Sigmoid colon (tissue), 6 donors: ENCODE measurements at regions not wholly inside any gene's neighbourhood (a gene's known extent, or its start where the extent isn't known, plus 50 kb on each side); places are given as distances from the start of the nearest gene placed in this dataset.

ENCODE experiments used
- DNase-seq: peaks from one replicate; pipeline ENCODE4 v3.0.0-alpha.2; 2019
- H3K27ac ChIP-seq, 4 donors: fragments of 200-600 bp; sonication (generic); one replicate each; pipeline ENCODE4 v1.5.1; 2016 to 2019; ENCODE audit warnings: mild to moderate bottlenecking in 1 of 4
- H3K27me3 ChIP-seq, 3 donors: fragments of 200-600 bp; sonication (generic); one replicate each; pipeline ENCODE4 v1.5.1; 2019; ENCODE audit warnings: mild to moderate bottlenecking in 1 of 3
- H3K36me3 ChIP-seq, 4 donors: fragments of 200-600 bp; sonication (generic); one replicate each; pipeline ENCODE4 v1.5.1; 2016 to 2019
- H3K4me1 ChIP-seq, 4 donors: fragments of 200-600 bp; sonication (generic); one replicate each; pipeline ENCODE4 v1.5.1; 2017 to 2019
- H3K4me3 ChIP-seq, 4 donors: fragments of 200-600 bp; sonication (generic); one replicate each; pipeline ENCODE4 v1.5.1; 2017 to 2019; ENCODE audit warnings: mild to moderate bottlenecking in 2 of 4, moderate library complexity in 1 of 4
- H3K9me3 ChIP-seq, 4 donors: fragments of 200-600 bp in 3 of 4; sonication (generic) in 3 of 4; one replicate each; pipeline versions ENCODE4 v1.5.1 to v1.6.1; 2013 to 2019
- CTCF ChIP-seq, 4 experiments: fragments of 450-650 bp in 3 of 4; fragments of 200-600 bp in 1 of 4; IDR thresholded peaks; one replicate each; pipeline ENCODE4 v1.5.1; 2016 to 2019; ENCODE audit warnings: antibody characterized with exemption in 4 of 4, mild to moderate bottlenecking in 3 of 4, moderate library complexity in 2 of 4
- EP300 ChIP-seq, 4 donors: sonication (generic); formaldehyde crosslinking; IDR thresholded peaks; one replicate each; pipeline ENCODE4 v1.6.1; 2017; ENCODE audit warnings: antibody characterized with exemption in 4 of 4
- POLR2A ChIP-seq, 2 donors: fragments of 450-650 bp; IDR thresholded peaks; one replicate each; pipeline ENCODE4 v1.6.1; 2016; ENCODE audit warnings: antibody characterized with exemption in 2 of 2, mild to moderate bottlenecking in 2 of 2, moderate library complexity in 2 of 2
- POLR2AphosphoS5 ChIP-seq, 4 donors: sonication (generic); formaldehyde crosslinking; IDR thresholded peaks; one replicate each; pipeline ENCODE4 v1.6.1; 2017; ENCODE audit warnings: antibody characterized with exemption in 4 of 4
- WGBS, 2 donors: extraction: QIAGEN DNeasy Blood & Tissue Kit; methylation state at CpG; one replicate each; pipeline ENCODE4 v1.1.7; 2013; 5-methylcytosine and 5-hydroxymethylcytosine counted together
- intact Hi-C: fragments of 100-400 bp; cut with DNase I; formaldehyde crosslinking; loops from one replicate; pipeline ENCODE4 v1.15.1; 2023
- donor health status: healthy with polysubstance abuse.
- donor health status: healthy.

- Histone ChIP-seq H3K27me3 (no peaks in the 10 kb centered on the region), H3K4me1 (no peaks in the 10 kb centered on the region), H3K4me3 (no peak overlapping the region), H3K9me3 (no peaks in the 10 kb centered on the region), H3K27ac (no peak overlapping the region), H3K36me3 (no peaks in the 10 kb centered on the region)
- TF ChIP-seq POLR2A (IDR thresholded peaks at IDR 0.05), result no peak
- no peak for TF ChIP-seq POLR2AphosphoS5 (IDR thresholded peaks at IDR 0.05)
- no peak for TF ChIP-seq CTCF (IDR thresholded peaks at IDR 0.05)
- TF ChIP-seq EP300 (IDR thresholded peaks at IDR 0.05), result no peak
- no peak for DNase-seq
- intact Hi-C loops, result no loop called here
- 22 to 47% methylated on average over 2 of the region's 2 CpGs for WGBS, 2 donors
Measured at GRCh38 chr1:63099188-63099587, 223.2 kb upstream of the FOXD3 start.

- Histone ChIP-seq H3K4me3 (no peak overlapping the region), H3K27me3 (no peaks in the 10 kb centered on the region), H3K36me3 (no peaks in the 10 kb centered on the region), H3K9me3 (no peaks in the 10 kb centered on the region), H3K4me1 (no peaks in the 10 kb centered on the region), H3K27ac (no peak overlapping the region)
- TF ChIP-seq EP300 (IDR thresholded peaks at IDR 0.05) (no peak), POLR2A (IDR thresholded peaks at IDR 0.05) (no peak), POLR2AphosphoS5 (IDR thresholded peaks at IDR 0.05) (no peak), CTCF (IDR thresholded peaks at IDR 0.05) (no peak)
- intact Hi-C loops, result no loop called here
- DNase-seq, result no peak
- WGBS, 2 donors, result 80 to 90% methylated on average over 3 of the region's 3 CpGs
Measured at GRCh38 chr1:63101336-63101735, 221.0 kb upstream of the FOXD3 start.

- no peak for DNase-seq
- no peak for TF ChIP-seq CTCF (IDR thresholded peaks at IDR 0.05)
- no peak for TF ChIP-seq EP300 (IDR thresholded peaks at IDR 0.05)
- TF ChIP-seq POLR2A (IDR thresholded peaks at IDR 0.05), result no peak
- TF ChIP-seq POLR2AphosphoS5 (IDR thresholded peaks at IDR 0.05), result no peak
- WGBS, 2 donors, result 55 to 58% methylated on average over 1 of the region's 1 CpG
- H3K4me3 ChIP-seq, result no peak overlapping the region
- H3K4me1 ChIP-seq, result no peaks in the 10 kb centered on the region
- intact Hi-C loops, result no loop called here
- no peak overlapping the region for H3K27ac ChIP-seq
- H3K27me3 ChIP-seq, result no peaks in the 10 kb centered on the region
- no peaks in the 10 kb centered on the region for H3K9me3 ChIP-seq
- no peaks in the 10 kb centered on the region for H3K36me3 ChIP-seq
Measured at GRCh38 chr1:63103682-63104081, 218.7 kb upstream of the FOXD3 start.

- no peak for DNase-seq
- Histone ChIP-seq H3K4me1 (no peaks in the 10 kb centered on the region), H3K36me3 (no peaks in the 10 kb centered on the region), H3K27ac (no peak overlapping the region), H3K27me3 (no peaks in the 10 kb centered on the region), H3K9me3 (no peaks in the 10 kb centered on the region), H3K4me3 (no peak overlapping the region)
- TF ChIP-seq POLR2AphosphoS5 (IDR thresholded peaks at IDR 0.05) (no peak), POLR2A (IDR thresholded peaks at IDR 0.05) (no peak), CTCF (IDR thresholded peaks at IDR 0.05) (no peak), EP300 (IDR thresholded peaks at IDR 0.05) (no peak)
- intact Hi-C loops, result no loop called here
- 15 to 28% methylated on average over 1 of the region's 1 CpG for WGBS, 2 donors
Measured at GRCh38 chr1:63107066-63107465, 215.3 kb upstream of the FOXD3 start.

GRCh38 chr1:63108206-63108605, 214.2 kb upstream of the FOXD3 start:
- no peaks in the 10 kb centered on the region for H3K36me3 ChIP-seq
- no peaks in the 10 kb centered on the region for H3K4me1 ChIP-seq
- H3K9me3 ChIP-seq, result no peaks in the 10 kb centered on the region
- no peak overlapping the region for H3K4me3 ChIP-seq
- intact Hi-C loops, result no loop called here
- H3K27ac ChIP-seq, result no peak overlapping the region
- WGBS, 2 donors, result 64 to 67% methylated on average over 1 of the region's 1 CpG
- H3K27me3 ChIP-seq, result no peaks in the 10 kb centered on the region
- DNase-seq, result no peak
- TF ChIP-seq EP300 (IDR thresholded peaks at IDR 0.05) (no peak), CTCF (IDR thresholded peaks at IDR 0.05) (no peak), POLR2AphosphoS5 (IDR thresholded peaks at IDR 0.05) (no peak), POLR2A (IDR thresholded peaks at IDR 0.05) (no peak)
